Right lobe of liver (tissue), 4 donors: ENCODE measurements at regions not wholly inside any gene's neighbourhood (a gene's known extent, or its start where the extent isn't known, plus 50 kb on each side); places are given as distances from the start of the nearest gene placed in this dataset.

ENCODE experiments used
- CTCF ChIP-seq, 4 donors: fragments of 200-600 bp in 3 of 4; fragments of 450-650 bp in 1 of 4; IDR thresholded peaks; one replicate each; pipeline versions ENCODE4 v1.5.1 to v1.8.0; 2016 to 2022; ENCODE audit warnings: antibody characterized with exemption in 4 of 4, mild to moderate bottlenecking in 2 of 4
- POLR2A ChIP-seq: fragments of 450-650 bp; IDR thresholded peaks from one replicate; pipeline ENCODE4 v1.6.1; 2017; ENCODE audit warnings: antibody characterized with exemption, mild to moderate bottlenecking
- donor health status: DM: no; HTN: no; CAD: no.
- donor health status: DM: no; HTN: no; CAD: no.
- donor health status: DM: no; HTN: yes; CAD: no.

GRCh38 chr3:154850921-154851320 lies 229.2 kb upstream of the MME start:
- TF ChIP-seq CTCF (IDR thresholded peaks at IDR 0.05) (no peak), POLR2A (no peak)
